K562 (cell line): ENCODE measurements at regions not wholly inside any gene's neighbourhood (a gene's known extent, or its start where the extent isn't known, plus 50 kb on each side); places are given as distances from the start of the nearest gene placed in this dataset.

Experiments used
- ATAC-seq: fragments of 200-7000 bp; cut with Tn5 transposase; 3 replicates; pipeline ENCODE4 v1.9.1; 2020; ENCODE audit warnings: moderate library complexity
- BruUV-seq: library from RNA; stranded (reverse); fragments of 400-500 nt; replicated peaks from 2 replicates; lab custom pipeline; 2021; lab: Mats Ljungman, UMichigan
- CTCF ChIA-PET: fragments of 300-600 bp; formaldehyde crosslinking; extraction: SDS; loops from one replicate; lab custom pipeline; 2021; ENCODE audit warnings: low intra/inter-chr PET ratio; lab: Yijun Ruan, JAX
- POLR2A ChIA-PET: fragments of 300-600, 350-650 bp; sonication (Branson Sonifier 250); formaldehyde crosslinking; extraction: SDS; loops from one replicate; lab custom pipeline; 2021; ENCODE audit warnings: antibody characterized with exemption, inconsistent platforms; lab: Yijun Ruan, JAX
- DNase-seq, 4 experiments: peaks; one replicate each; pipeline versions ENCODE4 v3.0.0 to v3.0.0-alpha.2; 2011 to 2018; ENCODE audit warnings: low spot score in 3 of 4, mixed read lengths in 3 of 4; ENCODE audit errors: extremely low read depth in 1 of 4
- FAIRE-seq: peaks from 2 replicates; lab custom pipeline; 2011; peaks lifted over from hg19 to GRCh38; lab: Jason Lieb, UNC
- H2AFZ ChIP-seq: 2 replicates; pipeline ENCODE4 v1.6.0; 2011; ENCODE audit warnings: low read depth, low read length, control low read depth, inconsistent platforms
- H3K27ac ChIP-seq: fragments of 200-600 bp; 3 replicates; pipeline ENCODE4 v1.8.0; 2011; ENCODE audit warnings: low read depth, mild to moderate bottlenecking, control low read depth, inconsistent platforms, low read length, moderate library complexity, mixed read lengths; ENCODE audit errors: extremely low read depth
- H3K27me3 ChIP-seq, 2 experiments: fragments of 300-600 bp in 1 of 2; 2 replicates in 1 of 2; 3 replicates in 1 of 2; pipeline versions ENCODE4 v1.6.0 to v1.8.0; 2011; ENCODE audit warnings: inconsistent platforms in 2 of 2, low read length in 2 of 2, mild to moderate bottlenecking in 1 of 2, mixed read lengths in 1 of 2, moderate library complexity in 1 of 2; ENCODE audit not compliant: control insufficient read depth in 2 of 2, insufficient read depth in 2 of 2
- H3K36me3 ChIP-seq: fragments of 300-600 bp; 3 replicates; pipeline ENCODE4 v1.8.0; 2011; ENCODE audit warnings: mild to moderate bottlenecking, low read length, inconsistent platforms; ENCODE audit not compliant: control insufficient read depth, insufficient read depth
- H3K4me1 ChIP-seq, 2 experiments: fragments of 200-600 bp in 1 of 2; replicated peaks in 1 of 2; 2 replicates in 1 of 2; 3 replicates in 1 of 2; pipeline versions ENCODE4 v1.5.1 to v1.8.0; 2011; ENCODE audit warnings: inconsistent platforms in 2 of 2, low read length in 2 of 2, mild to moderate bottlenecking in 1 of 2, mixed read lengths in 1 of 2, moderate library complexity in 1 of 2; ENCODE audit not compliant: control insufficient read depth in 2 of 2, insufficient read depth in 2 of 2
- H3K4me2 ChIP-seq: 2 replicates; pipeline ENCODE4 v1.6.1; 2011; ENCODE audit warnings: low read length, control low read depth, inconsistent platforms, mixed read lengths; ENCODE audit not compliant: insufficient read depth
- H3K4me3 ChIP-seq: fragments of 200-600 bp; sonication (generic), shearing (Covaris generic); 2 replicates; pipeline ENCODE4 v1.5.1; 2016; ENCODE audit warnings: control low read depth, inconsistent platforms
- H3K79me2 ChIP-seq: fragments of 200-600 bp; 3 replicates; pipeline ENCODE4 v1.8.0; 2011; ENCODE audit warnings: low read length, inconsistent platforms; ENCODE audit not compliant: control insufficient read depth, insufficient read depth
- H3K9ac ChIP-seq, 2 experiments: 2 replicates each; pipeline versions ENCODE4 v1.6.0 to v1.6.1; 2011; ENCODE audit warnings: low read depth in 2 of 2, low read length in 2 of 2, control low read depth in 1 of 2, inconsistent platforms in 1 of 2, mild to moderate bottlenecking in 1 of 2, mixed read lengths in 1 of 2; ENCODE audit not compliant: insufficient read depth in 1 of 2
- H3K9me1 ChIP-seq: one replicate; pipeline ENCODE4 v1.6.0; 2011; ENCODE audit warnings: inconsistent platforms, mild to moderate bottlenecking, low read length, moderate library complexity; ENCODE audit not compliant: control insufficient read depth, insufficient read depth
- H3K9me3 ChIP-seq: replicated peaks from 2 replicates; pipeline ENCODE4 v1.5.1; 2011; ENCODE audit warnings: low read depth, low read length, inconsistent platforms; ENCODE audit not compliant: control insufficient read depth, insufficient read depth
- H4K20me1 ChIP-seq: replicated peaks from 2 replicates; pipeline ENCODE4 v1.6.1; 2011; ENCODE audit warnings: low read length, inconsistent platforms, mixed read lengths; ENCODE audit not compliant: control insufficient read depth, insufficient read depth
- BCOR ChIP-seq: fragments of 450-650 bp; IDR thresholded peaks from 2 replicates; pipeline ENCODE4 v1.6.1; 2016
- CBX3 ChIP-seq, 2 experiments: IDR thresholded peaks; 1 replicate in 1 of 2; 2 replicates in 1 of 2; pipeline ENCODE4 v1.6.1; 2012; ENCODE audit warnings: inconsistent platforms in 2 of 2, low read length in 2 of 2, borderline replicate concordance in 1 of 2, control low read depth in 1 of 2
- CREB5 ChIP-seq: fragments of 250-450 bp; sonication (Bioruptor Pico); IDR thresholded peaks from 2 replicates; pipeline ENCODE4 v1.5.0; 2020; ENCODE audit warnings: mild to moderate bottlenecking
- CSDE1 ChIP-seq, 2 experiments: fragments of 450-650 bp; IDR thresholded peaks; 2 replicates each; pipeline ENCODE4 v1.6.1; 2016; ENCODE audit warnings: mild to moderate bottlenecking in 1 of 2
- CUX1 ChIP-seq: fragments of 200-800 bp; sonication (Bioruptor generic); IDR thresholded peaks from 2 replicates; pipeline ENCODE4 v1.6.1; 2016; ENCODE audit warnings: missing genetic modification characterization, missing compliant biosample characterization
- DACH1 ChIP-seq: fragments of 450-650 bp; IDR thresholded peaks from 2 replicates; pipeline ENCODE4 v1.6.1; 2018; ENCODE audit not compliant: partially characterized antibody
- EWSR1 ChIP-seq: fragments of 450-650 bp; IDR thresholded peaks from 2 replicates; pipeline ENCODE4 v1.6.1; 2018; ENCODE audit warnings: borderline replicate concordance, mild to moderate bottlenecking, low read depth, moderate library complexity; ENCODE audit not compliant: partially characterized antibody
- KDM5B ChIP-seq: fragments of 200-600 bp; sonication (generic); IDR thresholded peaks from 2 replicates; pipeline ENCODE4 v1.6.1; 2012; ENCODE audit warnings: low read depth, mild to moderate bottlenecking, moderate library complexity, low read length, control low read depth, inconsistent platforms; ENCODE audit not compliant: insufficient replicate concordance
- MBD2 ChIP-seq: sonication (generic); IDR thresholded peaks from 2 replicates; pipeline ENCODE4 v1.6.1; 2016; ENCODE audit warnings: low read depth, borderline replicate concordance
- SOX6 ChIP-seq: fragments of 450-650 bp; IDR thresholded peaks from 2 replicates; pipeline ENCODE4 v1.6.1; 2014; ENCODE audit warnings: mild to moderate bottlenecking
- TRIM24 ChIP-seq, 2 experiments: fragments of 450-650 bp; IDR thresholded peaks; 2 replicates each; pipeline ENCODE4 v1.6.1; 2016
- WGBS: fragments of 100-300 bp; shearing (Covaris generic); methylation state at CpG from one replicate; pipeline ENCODE4 v1.1.6; 2016; ENCODE audit warnings: low coverage, mixed read lengths; ENCODE audit not compliant: insufficient coverage; ENCODE audit errors: missing lambda C conversion rate; 5-methylcytosine and 5-hydroxymethylcytosine counted together
- in situ Hi-C: fragments of 300-500 bp; cut with MboI; formaldehyde crosslinking; loops from 4 replicates; pipeline ENCODE4 v1.15.0; 2018; ENCODE audit warnings: inconsistent platforms, mixed read lengths
- intact Hi-C: fragments of 100-400 bp; cut with micrococcal nuclease; formaldehyde crosslinking; loops from 2 replicates; pipeline ENCODE4 v1.14.2; 2022
- TF ChIP-seq, protein P1 (sequence below): sonication (generic); formaldehyde crosslinking; IDR thresholded peaks from 2 replicates; pipeline ENCODE4 v1.8.0; 2022; ENCODE audit warnings: mild to moderate bottlenecking, missing genetic modification reagents
- TF ChIP-seq, protein P2 (sequence below): fragments of 250-450 bp; sonication (Bioruptor Pico); IDR thresholded peaks from 2 replicates; pipeline ENCODE4 v1.9.0; 2021; ENCODE audit warnings: mild to moderate bottlenecking

GRCh38 chr16:10314811-10315210 is 71.0 kb upstream of the ATF7IP2 start (continued):
- TF ChIP-seq, protein P1, sequence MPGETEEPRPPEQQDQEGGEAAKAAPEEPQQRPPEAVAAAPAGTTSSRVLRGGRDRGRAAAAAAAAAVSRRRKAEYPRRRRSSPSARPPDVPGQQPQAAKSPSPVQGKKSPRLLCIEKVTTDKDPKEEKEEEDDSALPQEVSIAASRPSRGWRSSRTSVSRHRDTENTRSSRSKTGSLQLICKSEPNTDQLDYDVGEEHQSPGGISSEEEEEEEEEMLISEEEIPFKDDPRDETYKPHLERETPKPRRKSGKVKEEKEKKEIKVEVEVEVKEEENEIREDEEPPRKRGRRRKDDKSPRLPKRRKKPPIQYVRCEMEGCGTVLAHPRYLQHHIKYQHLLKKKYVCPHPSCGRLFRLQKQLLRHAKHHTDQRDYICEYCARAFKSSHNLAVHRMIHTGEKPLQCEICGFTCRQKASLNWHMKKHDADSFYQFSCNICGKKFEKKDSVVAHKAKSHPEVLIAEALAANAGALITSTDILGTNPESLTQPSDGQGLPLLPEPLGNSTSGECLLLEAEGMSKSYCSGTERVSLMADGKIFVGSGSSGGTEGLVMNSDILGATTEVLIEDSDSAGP (CRISPR knock-in tag), result no peak
- TF ChIP-seq, protein P2, sequence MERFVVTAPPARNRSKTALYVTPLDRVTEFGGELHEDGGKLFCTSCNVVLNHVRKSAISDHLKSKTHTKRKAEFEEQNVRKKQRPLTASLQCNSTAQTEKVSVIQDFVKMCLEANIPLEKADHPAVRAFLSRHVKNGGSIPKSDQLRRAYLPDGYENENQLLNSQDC (CRISPR knock-in tag), result no peak

DNA sequence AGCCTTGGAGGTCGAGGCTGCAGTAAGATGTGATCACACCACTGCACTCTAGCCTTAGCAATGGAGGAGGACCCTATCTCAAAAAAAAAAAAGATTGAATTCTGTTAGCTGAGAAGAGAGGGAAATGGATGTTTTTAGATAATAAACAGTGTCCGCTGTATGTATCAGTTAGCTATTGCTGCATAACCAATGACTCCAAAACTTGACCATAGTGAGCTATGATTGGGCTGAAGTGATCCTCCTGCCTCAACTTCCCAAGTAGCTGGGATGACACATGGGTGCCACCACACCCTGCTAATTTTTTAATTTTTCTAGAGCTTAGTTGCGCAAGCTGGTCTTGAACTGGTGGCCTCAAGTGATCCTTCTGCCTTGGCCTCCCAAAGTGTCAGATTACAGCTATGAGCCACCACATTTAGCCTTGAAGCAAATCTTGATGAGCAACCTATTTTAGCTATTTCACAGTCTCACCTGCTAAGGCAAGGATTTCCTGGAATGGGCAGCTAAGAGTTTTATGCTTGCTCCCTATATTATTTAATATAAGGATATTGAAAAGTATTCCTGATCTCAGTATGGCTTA is 68.3 kb upstream of the ATF7IP2 start:
- Histone ChIP-seq H3K27ac (no peak overlapping the region), H3K9me1 (no peaks in the 10 kb centered on the region), H4K20me1 (no peaks in the 10 kb centered on the region), H3K4me2 (no peak overlapping the region), H3K36me3 (no peaks in the 10 kb centered on the region), H3K4me3 (no peak overlapping the region), H3K4me1 (peaks cover 14 to 35% of the 10 kb centered on the region in 2 experiments), H2AFZ (no peak overlapping the region), H3K9me3 (peaks cover 5% of the 10 kb centered on the region; the same call in 1 of the 2 replicates), H3K9ac (no peak overlapping the region), H3K79me2 (no peaks in the 10 kb centered on the region; the same call in 2 of the 3 replicates), H3K27me3 (no peaks in the 10 kb centered on the region)
- ATAC-seq (no peak), DNase-seq (no peak), FAIRE-seq (no peak)
- POLR2A ChIA-PET, result interaction anchor here (0.9 kb wide), 1 partner anchor 153 kb away, joined by 4 read pairs; no protein-coding TSS in a partner anchor
- WGBS, result 92% methylated on average over 3 of the region's 3 CpGs
- intact Hi-C loops, result loop anchor here (5.0 kb wide), 1 partner anchor 70 kb away; the partner anchor contains the start of gene ATF7IP2
- in situ Hi-C loops, result no loop called here
- CTCF ChIA-PET, result no interaction called here
- no TSS peak for BruUV-seq
- TF ChIP-seq SOX6 (no peak), CREB5 (CRISPR knock-in tag) (no peak), TRIM24 (IDR thresholded peaks at IDR 0.05) (peak in 1 of 2 experiments; percentile 10; a peak in 1 of 4 replicates), MBD2 (no peak), DACH1 (no peak), CSDE1 (IDR thresholded peaks at IDR 0.05) (no peak), BCOR (peak; percentile 10; the same call in 1 of the 2 replicates), CBX3 (IDR thresholded peaks at IDR 0.05; ENCODE audit: borderline replicate concordance in 1 of 2, low read length in 2 of 2) (no peak), KDM5B (no peak), EWSR1 (no peak), CUX1 (CRISPR knock-in tag) (no peak)
